ENCODE measurements at regions not wholly inside any gene's neighbourhood (a gene's known extent, or its start where the extent isn't known, plus 50 kb on each side); places are given as distances from the start of the nearest gene placed in this dataset.

GRCh38 chr7:145169908-145170307 is 334.1 kb upstream of the TPK1 start:
- no peak for TF ChIP-seq CTCF (IDR thresholded peaks at IDR 0.05)
- TF ChIP-seq POLR2A (IDR thresholded peaks at IDR 0.05): no peak

All from thyroid gland (tissue), 4 donors.